ENCODE measurements at regions not wholly inside any gene's neighbourhood (a gene's known extent, or its start where the extent isn't known, plus 50 kb on each side); places are given as distances from the start of the nearest gene placed in this dataset.
"Not testable (repeated sequence)": the region's sequence is repeated elsewhere in the genome, so short reads cannot be mapped to it uniquely, and the experiment has no call there.

DNA sequence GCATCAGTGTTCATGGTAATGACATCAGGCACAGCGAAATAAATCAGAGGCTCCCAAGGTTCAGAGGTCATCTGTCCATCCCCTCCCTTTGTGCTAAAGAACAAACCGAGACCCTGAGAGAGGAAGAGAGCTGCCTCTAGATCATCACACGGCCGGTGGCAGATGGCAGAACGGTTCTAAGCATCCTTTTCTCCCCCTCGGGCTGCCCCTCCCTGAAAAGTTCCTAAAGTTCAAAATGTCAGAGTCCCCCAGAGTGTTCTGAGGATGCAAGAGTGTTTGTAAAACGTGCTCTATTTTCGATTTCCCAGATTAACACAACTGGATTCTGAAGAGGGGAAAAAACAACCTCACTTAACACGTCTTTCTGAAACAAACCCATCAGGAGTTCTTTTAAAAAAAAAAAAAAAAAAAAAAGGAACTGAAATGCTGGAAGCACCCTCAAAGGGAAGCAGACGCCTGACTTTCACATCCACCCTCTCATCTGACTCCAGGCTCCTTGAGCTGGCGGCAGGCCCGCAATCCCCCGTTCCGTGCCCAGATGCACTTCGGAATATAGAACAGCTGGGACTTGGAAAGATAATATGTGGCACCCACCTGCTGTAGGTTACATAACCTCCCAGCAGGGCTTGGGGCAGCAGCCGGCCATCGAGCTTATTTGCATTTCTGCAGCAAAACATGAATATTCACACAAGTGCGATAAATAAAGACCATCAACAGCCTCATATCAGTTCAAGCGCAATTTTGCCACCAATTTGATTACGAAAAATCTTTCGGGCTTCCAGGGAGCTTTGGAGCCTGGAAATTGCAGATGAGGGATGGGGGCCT, 115.5 kb upstream of the SMURF2 start:
- Histone ChIP-seq H3K27me3 (no peaks in the 10 kb centered on the region), H3K27ac (no peak overlapping the region), H3K36me3 (ENCODE audit: low read depth, missing control alignments) (no peaks in the 10 kb centered on the region), H3K9me3 (no peaks in the 10 kb centered on the region), H3K4me3 (peak overlapping the region; percentile 39 to 44), H3K4me1 (peaks cover 5% of the 10 kb centered on the region)
- no peak for TF ChIP-seq CTCF (IDR thresholded peaks at IDR 0.05)
- TF ChIP-seq POLR2A (IDR thresholded peaks at IDR 0.05), result no peak
- no peak for DNase-seq
- WGBS, 2 donors, result 17 to 23% methylated on average over 21 of the region's 21 CpGs
- intact Hi-C loops (cut with DNase I; ENCODE audit: low total_unique reads), result no loop called here

DNA sequence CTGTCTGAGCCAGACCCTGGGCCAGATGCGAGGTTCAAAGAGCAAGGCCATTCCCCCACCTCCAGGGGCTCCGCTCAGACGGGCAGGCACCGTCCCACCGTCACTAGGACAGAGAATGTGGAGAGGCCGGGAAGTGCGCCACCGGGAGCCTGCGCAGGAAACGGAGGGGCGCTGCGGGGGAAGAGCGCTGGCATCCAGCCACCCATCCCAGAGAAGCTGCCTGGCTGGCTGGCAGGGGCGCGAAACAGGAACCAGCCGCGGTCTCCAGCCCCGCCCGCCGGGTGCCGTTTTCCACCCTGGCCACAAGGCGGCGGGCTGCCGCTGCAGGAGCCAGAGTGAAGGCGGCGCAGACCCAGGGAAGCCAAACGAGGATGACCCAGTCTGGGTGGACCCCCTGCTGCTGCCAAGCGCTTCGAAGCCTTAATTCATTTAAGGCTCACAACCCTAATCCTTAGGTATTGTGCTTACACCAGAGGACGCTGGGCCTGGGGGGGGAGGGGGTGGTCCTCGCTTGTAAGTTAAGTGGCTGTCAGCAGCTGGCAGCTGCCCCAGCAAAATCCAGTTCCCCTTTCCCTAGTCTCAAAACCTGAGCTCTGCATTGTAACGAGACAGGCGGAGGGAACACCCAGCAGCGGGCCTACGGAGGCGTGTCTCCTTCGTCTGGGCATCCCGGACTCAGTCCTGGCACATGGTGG, 114.8 kb upstream of the SMURF2 start:
- H3K4me3 ChIP-seq, result peak overlapping the region in 1 of 2 donors; percentile 32
- H3K9me3 ChIP-seq; H3K27ac ChIP-seq; H3K4me1 ChIP-seq; H3K36me3 ChIP-seq (ENCODE audit: low read depth, missing control alignments); intact Hi-C loops (cut with DNase I; ENCODE audit: low total_unique reads); H3K27me3 ChIP-seq: not testable (repeated sequence)
- 4 to 5% methylated on average over 8 to 38 of the region's 38 CpGs for WGBS, 2 donors
- TF ChIP-seq CTCF (IDR thresholded peaks at IDR 0.05), result peak; percentile 93 to 98 (median 95)
- peak; percentile 77 for DNase-seq

GRCh38 chr17:64775701-64776570, 113.8 kb upstream of the SMURF2 start:
- Histone ChIP-seq H3K4me1 (peaks cover 5% of the 10 kb centered on the region), H3K4me3 (no peak overlapping the region), H3K27ac (no peak overlapping the region), H3K27me3 (no peaks in the 10 kb centered on the region), H3K9me3 (no peaks in the 10 kb centered on the region), H3K36me3 (ENCODE audit: low read depth, missing control alignments) (no peaks in the 10 kb centered on the region)
- intact Hi-C loops (cut with DNase I; ENCODE audit: low total_unique reads), result no loop called here
- TF ChIP-seq POLR2A (IDR thresholded peaks at IDR 0.05), result no peak
- no peak for TF ChIP-seq CTCF (IDR thresholded peaks at IDR 0.05)
- WGBS, 2 donors, result 79 to 83% methylated on average over 10 to 15 of the region's 15 CpGs
- no peak for DNase-seq

DNA sequence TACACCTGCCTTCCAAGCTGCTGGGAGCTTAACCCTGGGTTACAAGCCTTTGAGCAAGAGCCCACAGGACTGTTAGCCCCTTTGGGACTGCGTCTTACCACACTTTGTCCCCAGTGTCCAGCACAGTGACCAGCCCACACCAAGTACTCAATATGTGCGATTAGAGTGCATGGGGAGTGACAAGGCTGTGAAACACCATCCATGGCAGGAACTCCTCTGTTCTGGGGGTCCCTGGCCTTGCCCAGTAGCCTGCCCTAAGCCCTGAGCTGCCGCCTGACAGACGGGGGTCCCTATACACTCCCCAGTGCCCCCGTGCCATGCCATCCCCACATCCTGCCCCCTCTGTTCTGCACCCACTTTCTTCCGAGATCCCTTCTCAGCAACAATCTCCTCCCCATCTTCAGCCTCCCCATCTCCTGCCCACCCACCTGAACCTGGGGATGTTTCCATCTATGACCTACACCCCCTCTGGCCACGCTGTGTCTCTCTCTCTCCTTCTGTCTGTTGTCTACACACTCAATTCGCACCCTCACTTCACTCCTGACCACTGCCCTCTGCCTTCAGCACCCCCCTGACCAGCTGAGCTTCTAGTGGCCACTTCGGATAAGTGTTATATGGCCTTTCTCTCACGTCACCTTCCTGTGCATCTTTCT, 112.9 kb upstream of the SMURF2 start:
- WGBS, 2 donors, result 89 to 93% methylated on average over 9 to 10 of the region's 10 CpGs
- intact Hi-C loops (cut with DNase I; ENCODE audit: low total_unique reads), result no loop called here

More for the DNA sequence above, 112.9 kb upstream of the SMURF2 start:
- no peak for DNase-seq
- no peak overlapping the region for H3K27ac ChIP-seq
- H3K9me3 ChIP-seq, result no peaks in the 10 kb centered on the region
- no peak overlapping the region for H3K4me3 ChIP-seq
- H3K4me1 ChIP-seq, result peaks cover 1% of the 10 kb centered on the region
- H3K27me3 ChIP-seq, result no peaks in the 10 kb centered on the region
- TF ChIP-seq POLR2A (IDR thresholded peaks at IDR 0.05) (no peak), CTCF (IDR thresholded peaks at IDR 0.05) (no peak)
- H3K36me3 ChIP-seq (ENCODE audit: low read depth, missing control alignments), result no peaks in the 10 kb centered on the region

Data from testis (tissue), 2 donors.